ENCODE measurements at regions not wholly inside any gene's neighbourhood (a gene's known extent, or its start where the extent isn't known, plus 50 kb on each side); places are given as distances from the start of the nearest gene placed in this dataset.

DNA sequence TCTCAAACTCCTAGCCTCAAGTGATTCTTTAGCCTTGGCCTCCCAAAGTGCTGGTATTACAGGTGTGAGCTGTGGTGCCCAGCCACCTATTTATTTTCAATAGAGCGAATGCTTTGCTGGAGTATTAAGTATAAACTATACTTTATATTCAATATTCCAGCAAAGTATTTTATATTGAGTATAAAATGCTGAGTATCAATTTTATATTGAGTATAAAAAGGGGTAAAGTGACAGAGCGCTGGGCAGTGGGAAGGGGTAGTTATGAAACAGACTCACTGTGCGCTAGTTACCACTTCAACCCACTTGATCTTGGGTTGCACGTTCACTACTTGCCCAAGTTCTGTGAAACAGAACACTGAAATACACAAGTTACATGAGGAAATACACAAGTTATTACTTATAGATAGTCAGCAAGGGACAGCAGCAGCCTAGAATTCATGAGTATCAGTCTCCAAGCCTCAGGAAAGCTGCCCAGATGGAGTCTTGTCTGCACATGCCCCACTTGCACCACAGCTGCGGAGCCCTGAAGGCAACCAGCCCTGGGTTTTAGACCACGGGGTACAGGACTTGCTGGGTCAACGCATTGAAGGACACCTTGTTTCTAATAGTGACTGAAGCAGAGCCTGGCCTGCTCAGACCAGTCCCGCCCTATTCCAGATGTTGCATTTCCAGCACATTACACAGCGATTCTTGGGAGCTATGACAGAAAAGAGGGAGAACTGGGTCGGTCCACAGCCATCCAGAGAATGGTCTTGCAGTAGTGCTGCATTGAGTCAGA lies 51.6 kb upstream of the SYT13 start:
- DNase-seq: no peak

DNA sequence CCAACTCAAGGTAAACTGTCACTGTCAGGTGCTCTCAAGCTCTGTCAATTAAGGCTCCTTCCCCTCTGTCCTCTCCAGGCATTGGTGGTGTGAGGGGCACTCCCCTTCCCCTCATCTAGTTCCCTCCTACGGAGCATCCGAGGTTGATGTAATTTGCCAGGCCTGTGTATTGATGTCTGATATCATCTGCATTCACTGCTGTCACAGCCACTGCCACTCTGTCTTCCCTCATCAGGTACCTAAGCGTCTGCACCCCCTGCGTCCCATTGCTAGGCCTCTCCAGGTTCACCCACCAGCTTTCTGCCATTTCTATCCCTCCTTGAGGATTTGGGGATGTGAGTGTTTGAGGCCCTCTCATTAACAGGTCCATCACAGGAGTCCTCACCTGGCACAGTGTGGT lies 50.0 kb upstream of the SYT13 start:
- DNase-seq: no peak
